ENCODE measurements at regions not wholly inside any gene's neighbourhood (a gene's known extent, or its start where the extent isn't known, plus 50 kb on each side); places are given as distances from the start of the nearest gene placed in this dataset.
"Not testable (repeated sequence)": the region's sequence is repeated elsewhere in the genome, so short reads cannot be mapped to it uniquely, and the experiment has no call there.

- H3K36me3 Mint-ChIP-seq (ENCODE audit: low read depth), result no peaks in the 10 kb centered on the region
- ATAC-seq (no peak), DNase-seq (no peak)
- no peaks in the 10 kb centered on the region for H3K9me3 Mint-ChIP-seq
- no peak overlapping the region for H3K27ac Mint-ChIP-seq
- peaks cover 42% of the 10 kb centered on the region for H3K4me1 Mint-ChIP-seq (ENCODE audit: low read depth)
- CTCF ChIA-PET, result interaction anchor here (0.8 to 2.9 kb wide), 4 partner anchors 9 to 396 kb away, joined by 3 to 11 read pairs (median 4); no protein-coding TSS in a partner anchor
- no peak for TF ChIP-seq CTCF (IDR thresholded peaks at IDR 0.05)
- intact Hi-C loops (cut with micrococcal nuclease), result no loop called here
- H3K4me3 Mint-ChIP-seq, result no peak overlapping the region
- POLR2A ChIA-PET, result interaction anchor here (0.6 to 0.9 kb wide), 3 partner anchors 9 to 421 kb away, joined by 3 to 5 read pairs (median 3); no protein-coding TSS in a partner anchor
- peaks cover 23% of the 10 kb centered on the region for H3K27me3 Mint-ChIP-seq
These were observed 93.9 kb upstream of the TARDBP start for GRCh38 chr1:10918531-10918930.

DNA sequence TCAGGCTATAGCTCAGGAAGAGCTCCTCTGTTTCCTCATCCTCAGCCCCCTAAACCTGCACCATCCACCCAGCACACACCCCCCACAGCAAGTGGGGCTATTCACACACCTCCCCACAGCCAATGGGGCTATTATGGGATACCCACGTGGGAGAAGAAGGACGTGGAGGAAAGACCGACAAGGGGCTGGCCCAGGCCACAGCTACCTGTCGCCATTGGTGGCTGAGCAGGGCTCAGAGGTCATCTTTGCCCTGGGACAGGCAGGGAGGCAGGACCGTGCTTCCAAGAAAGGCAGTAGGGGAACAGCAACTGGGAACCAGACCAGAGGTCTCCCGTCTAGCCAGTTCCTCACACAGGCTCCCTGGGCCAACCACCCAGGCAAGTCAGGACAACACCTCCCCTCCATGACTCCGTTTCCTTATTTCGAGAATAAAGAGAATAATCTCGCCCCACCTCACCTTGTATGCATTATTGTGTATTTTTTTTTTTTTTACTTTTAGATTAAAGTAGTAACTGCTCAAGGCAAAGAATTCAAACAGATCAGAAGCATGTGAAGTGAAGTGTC is 92.3 kb upstream of the TARDBP start:
- intact Hi-C loops (cut with micrococcal nuclease), result no loop called here
- ATAC-seq, result no peak
- Mint-ChIP-seq H3K9me3 (no peaks in the 10 kb centered on the region), H3K36me3 (ENCODE audit: low read depth) (no peaks in the 10 kb centered on the region), H3K4me1 (ENCODE audit: low read depth) (peaks cover 42% of the 10 kb centered on the region), H3K27me3 (peaks cover 22% of the 10 kb centered on the region), H3K27ac (no peak overlapping the region), H3K4me3 (no peak overlapping the region)
- DNase-seq, result no peak
- POLR2A ChIA-PET, result no interaction called here
- TF ChIP-seq CTCF (IDR thresholded peaks at IDR 0.05), result no peak
- CTCF ChIA-PET, result interaction anchor here (2.9 kb wide), 1 partner anchor 11 kb away, joined by 11 read pairs; no protein-coding TSS in a partner anchor

GRCh38 chr1:10922315-10923060 is 90.0 kb upstream of the TARDBP start:
- ATAC-seq (peak; percentile 68), DNase-seq (peak; percentile 75)
- H3K9me3 Mint-ChIP-seq; CTCF ChIA-PET; H3K4me3 Mint-ChIP-seq; POLR2A ChIA-PET; intact Hi-C loops (cut with micrococcal nuclease); H3K36me3 Mint-ChIP-seq (ENCODE audit: low read depth); H3K27ac Mint-ChIP-seq: not testable (repeated sequence)
- peaks cover 26% of the 10 kb centered on the region for H3K4me1 Mint-ChIP-seq (ENCODE audit: low read depth)
- H3K27me3 Mint-ChIP-seq, result peaks cover 15% of the 10 kb centered on the region

GRCh38 chr1:10924030-10924429 is 88.4 kb upstream of the TARDBP start:
- TF ChIP-seq CTCF (IDR thresholded peaks at IDR 0.05), result no peak
- peaks cover 15% of the 10 kb centered on the region for H3K4me1 Mint-ChIP-seq (ENCODE audit: low read depth)
- DNase-seq (no peak), ATAC-seq (no peak)
- ChIA-PET POLR2A (no interaction called here), CTCF (interaction anchor here (1.2 kb wide), 1 partner anchor 18 kb away, joined by 3 read pairs; no protein-coding TSS in a partner anchor)
- intact Hi-C loops (cut with micrococcal nuclease), result no loop called here
- H3K27ac Mint-ChIP-seq, result no peak overlapping the region
- H3K9me3 Mint-ChIP-seq, result peaks cover 7% of the 10 kb centered on the region
- H3K27me3 Mint-ChIP-seq, result peaks cover 6% of the 10 kb centered on the region
- H3K4me3 Mint-ChIP-seq, result no peak overlapping the region
- H3K36me3 Mint-ChIP-seq (ENCODE audit: low read depth), result peaks cover 4% of the 10 kb centered on the region

GRCh38 chr1:10928654-10929053 is 83.8 kb upstream of the TARDBP start:
- Mint-ChIP-seq H3K27ac (no peak overlapping the region), H3K4me1 (ENCODE audit: low read depth) (peaks cover 13% of the 10 kb centered on the region), H3K27me3 (peaks cover 6% of the 10 kb centered on the region), H3K4me3 (no peak overlapping the region), H3K36me3 (ENCODE audit: low read depth) (peaks cover 4% of the 10 kb centered on the region), H3K9me3 (peaks cover 12% of the 10 kb centered on the region)
- ATAC-seq (no peak), DNase-seq (no peak)
- intact Hi-C loops (cut with micrococcal nuclease), result no loop called here
- ChIA-PET POLR2A (no interaction called here), CTCF (interaction anchor here (1.3 kb wide), 2 partner anchors 14 to 19 kb away, joined by 4 to 7 read pairs; no protein-coding TSS in a partner anchor)
- TF ChIP-seq CTCF (IDR thresholded peaks at IDR 0.05), result no peak
